ENCODE measurements at regions not wholly inside any gene's neighbourhood (a gene's known extent, or its start where the extent isn't known, plus 50 kb on each side); places are given as distances from the start of the nearest gene placed in this dataset.

DNA sequence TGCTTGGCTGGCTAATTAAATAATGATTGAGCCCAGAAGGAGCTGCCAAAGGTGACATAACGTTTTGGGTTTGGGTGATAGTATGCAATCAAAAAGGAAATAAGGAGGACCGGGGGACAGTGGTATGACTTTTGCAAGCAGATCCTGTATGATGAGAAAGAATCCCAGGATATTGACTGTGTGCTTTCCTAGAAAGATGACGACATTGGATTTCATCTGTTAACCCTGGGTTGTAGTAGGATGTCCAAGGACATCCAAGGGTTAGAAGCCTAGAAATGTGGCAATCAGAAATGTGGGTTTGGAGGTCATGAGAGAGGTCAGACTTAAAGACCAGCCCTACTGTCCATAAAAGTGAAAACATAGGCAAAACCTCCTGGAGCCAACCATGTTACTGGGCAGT, 50.3 kb upstream of the HMHB1 start:
- peak; percentile 40 for DNase-seq (ENCODE audit: low read depth)
- H3K4me3 ChIP-seq (ENCODE audit: low read depth, low read length): no peak overlapping the region
- no peak for TF ChIP-seq CTCF (IDR thresholded peaks at IDR 0.05; ENCODE audit: insufficient read depth, low read depth, low read length)

GRCh38 chr5:143760755-143761154, 51.2 kb upstream of the HMHB1 start:
- no peak for TF ChIP-seq CTCF (IDR thresholded peaks at IDR 0.05; ENCODE audit: insufficient read depth, low read depth, low read length)
- H3K4me3 ChIP-seq (ENCODE audit: low read depth, low read length): no peak overlapping the region
- DNase-seq (ENCODE audit: low read depth): no peak

- H3K4me3 ChIP-seq (ENCODE audit: low read depth, low read length): no peak overlapping the region
- DNase-seq (ENCODE audit: low read depth): no peak
- no peak for TF ChIP-seq CTCF (IDR thresholded peaks at IDR 0.05; ENCODE audit: insufficient read depth, low read depth, low read length)
Observed at GRCh38 chr5:143760131-143760505, 51.8 kb upstream of the HMHB1 start.

DNA sequence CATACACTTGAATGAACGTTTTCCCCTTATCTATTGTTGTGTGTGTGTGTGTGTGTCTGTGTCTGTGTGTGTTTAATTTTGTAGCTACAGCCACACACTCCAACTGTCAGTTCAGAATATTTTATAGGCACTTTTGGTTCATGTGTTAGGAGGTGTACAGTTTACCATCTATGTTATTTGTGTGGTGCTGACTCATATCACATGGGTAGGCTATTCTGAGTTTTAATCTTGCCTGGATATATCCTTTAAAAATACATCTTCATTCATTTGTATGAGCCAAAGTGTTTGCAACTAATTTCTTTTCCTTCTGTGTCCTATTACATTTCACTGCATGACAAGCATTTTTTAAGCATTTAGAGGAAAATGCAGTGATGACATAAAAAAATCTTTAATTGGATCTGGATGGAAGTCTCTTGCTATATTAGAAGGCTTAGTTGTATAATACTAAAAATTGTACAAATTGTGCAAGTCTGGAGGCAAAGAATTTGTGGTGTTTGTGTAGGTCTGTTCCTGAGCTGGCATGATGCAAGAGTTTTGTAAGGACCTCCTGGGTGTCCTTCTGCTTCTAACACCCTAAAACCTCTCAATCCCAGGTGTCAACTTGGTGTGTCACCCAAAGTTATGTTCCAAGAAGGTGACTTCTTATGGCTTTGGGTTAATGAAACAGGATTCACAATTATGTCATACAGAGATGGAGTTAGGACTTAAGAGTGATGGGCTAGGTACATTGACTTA, 52.4 kb upstream of the HMHB1 start:
- DNase-seq (ENCODE audit: low read depth): peak; percentile 11
- no peak for TF ChIP-seq CTCF (IDR thresholded peaks at IDR 0.05; ENCODE audit: insufficient read depth, low read depth, low read length)
- H3K4me3 ChIP-seq (ENCODE audit: low read depth, low read length): no peak overlapping the region

DNA sequence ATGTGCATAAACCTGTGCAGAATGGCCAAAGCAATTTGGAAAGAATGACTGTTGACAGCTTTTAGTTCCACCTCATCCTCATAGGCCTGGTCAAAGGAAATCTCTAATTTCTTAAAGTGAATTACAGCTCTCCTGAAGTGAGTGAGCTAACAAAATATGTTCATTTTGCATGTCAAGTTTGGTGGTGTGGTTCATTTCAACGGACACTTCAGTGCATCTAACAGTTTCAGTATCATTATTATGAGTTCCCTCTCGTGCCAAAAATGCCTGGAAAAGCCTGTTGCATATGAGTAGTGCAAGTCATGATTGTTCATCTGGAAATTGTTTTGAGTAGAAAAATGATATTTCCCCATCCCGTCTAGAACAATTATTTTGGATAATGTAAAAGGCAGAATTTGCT, 53.2 kb upstream of the HMHB1 start:
- TF ChIP-seq CTCF (IDR thresholded peaks at IDR 0.05; ENCODE audit: insufficient read depth, low read depth, low read length): no peak
- DNase-seq (ENCODE audit: low read depth): peak; percentile 84
- H3K4me3 ChIP-seq (ENCODE audit: low read depth, low read length): no peak overlapping the region

DNA sequence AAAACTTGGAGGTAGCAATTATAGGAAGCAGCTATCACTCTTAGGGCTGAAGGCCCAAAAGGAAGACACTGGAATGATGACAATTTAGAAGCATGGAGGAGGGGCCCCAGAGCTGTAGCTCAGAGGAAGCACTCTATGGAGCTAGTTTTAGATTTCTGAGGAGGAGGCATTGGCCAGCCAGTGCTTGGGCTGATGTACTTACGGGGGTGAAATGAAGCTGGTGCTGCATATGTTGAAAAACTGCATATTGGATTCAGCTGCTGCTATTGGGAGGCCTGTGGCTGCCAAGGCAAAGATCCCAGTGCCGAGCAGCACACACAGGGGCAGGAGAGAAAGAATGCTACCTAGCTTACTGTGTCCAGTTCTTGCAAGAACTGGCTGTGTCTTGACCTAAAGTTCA, 53.9 kb upstream of the HMHB1 start:
- no peak for TF ChIP-seq CTCF (IDR thresholded peaks at IDR 0.05; ENCODE audit: insufficient read depth, low read depth, low read length)
- no peak overlapping the region for H3K4me3 ChIP-seq (ENCODE audit: low read depth, low read length)
- DNase-seq (ENCODE audit: low read depth): no peak

- no peak overlapping the region for H3K4me3 ChIP-seq (ENCODE audit: low read depth, low read length)
- peak; percentile 11 for DNase-seq (ENCODE audit: low read depth)
- no peak for TF ChIP-seq CTCF (IDR thresholded peaks at IDR 0.05; ENCODE audit: insufficient read depth, low read depth, low read length)
Observed at GRCh38 chr5:143757116-143757515, 54.8 kb upstream of the HMHB1 start.

All from fibroblast of villous mesenchyme (primary cell).